ENCODE measurements at regions not wholly inside any gene's neighbourhood (a gene's known extent, or its start where the extent isn't known, plus 50 kb on each side); places are given as distances from the start of the nearest gene placed in this dataset.

GRCh38 chr4:146061610-146062334 is 113.7 kb upstream of the LSM6 start:
- DNase-seq (ENCODE audit: low read depth) = no peak
- no peak overlapping the region for H3K4me3 ChIP-seq (replicated peaks; ENCODE audit: low read depth, low read length)
- TF ChIP-seq CTCF (IDR thresholded peaks at IDR 0.05; ENCODE audit: low read length, missing control alignments) = no peak

DNA sequence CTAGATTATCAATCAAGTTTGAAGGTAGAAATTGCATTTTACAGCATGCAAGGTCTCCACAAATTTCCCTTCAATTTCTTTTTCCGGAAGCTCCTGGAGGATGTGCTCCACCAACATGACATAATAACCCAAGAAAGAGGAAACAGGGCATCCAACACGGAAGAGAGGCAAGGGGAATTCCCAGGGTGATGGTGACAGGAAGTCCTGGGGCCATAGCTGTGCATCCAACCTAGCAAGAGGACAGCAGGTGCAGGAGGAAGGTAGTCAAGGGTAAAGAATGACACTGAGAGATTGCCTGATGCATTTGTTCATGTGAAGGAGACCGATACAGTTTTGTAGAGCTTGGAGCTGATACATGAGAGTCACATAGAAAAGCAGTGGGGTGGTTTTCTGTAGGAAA is 115.7 kb upstream of the LSM6 start:
- no peak for TF ChIP-seq CTCF (IDR thresholded peaks at IDR 0.05; ENCODE audit: low read length, missing control alignments)
- DNase-seq (ENCODE audit: low read depth) = no peak
- no peak overlapping the region for H3K4me3 ChIP-seq (replicated peaks; ENCODE audit: low read depth, low read length)

- no peak for DNase-seq (ENCODE audit: low read depth)
- H3K4me3 ChIP-seq (replicated peaks; ENCODE audit: low read depth, low read length) = no peak overlapping the region
- TF ChIP-seq CTCF (IDR thresholded peaks at IDR 0.05; ENCODE audit: low read length, missing control alignments) = no peak
Measured at GRCh38 chr4:146059151-146059550, 116.4 kb upstream of the LSM6 start.

GRCh38 chr4:146058531-146058930 is 117.0 kb upstream of the LSM6 start:
- DNase-seq (ENCODE audit: low read depth) = no peak
- no peak for TF ChIP-seq CTCF (IDR thresholded peaks at IDR 0.05; ENCODE audit: low read length, missing control alignments)
- H3K4me3 ChIP-seq (replicated peaks; ENCODE audit: low read depth, low read length) = no peak overlapping the region

GRCh38 chr4:146054676-146055075 is 116.1 kb upstream of the ZNF827 start:
- H3K4me3 ChIP-seq (replicated peaks; ENCODE audit: low read depth, low read length) = no peak overlapping the region
- DNase-seq (ENCODE audit: low read depth) = no peak
- TF ChIP-seq CTCF (IDR thresholded peaks at IDR 0.05; ENCODE audit: low read length, missing control alignments) = no peak

DNA sequence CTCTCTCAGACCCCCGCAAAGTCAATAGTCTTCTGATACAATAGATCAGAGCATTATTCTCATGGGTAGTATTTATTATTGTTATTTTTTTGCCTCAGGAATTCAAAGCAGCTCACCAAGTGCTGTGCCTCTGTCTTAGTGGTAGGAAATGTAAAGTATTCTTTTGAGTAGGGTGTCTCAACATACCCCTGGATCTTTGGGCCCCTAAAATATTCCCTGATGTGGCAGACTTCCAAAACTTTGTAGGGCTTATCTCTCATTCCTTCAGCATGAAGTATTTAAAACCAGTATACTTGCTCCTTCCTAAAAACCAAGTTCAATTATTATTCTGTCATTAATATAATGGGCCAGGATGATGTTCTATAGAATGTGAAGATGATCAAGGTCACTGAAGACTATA is 115.3 kb upstream of the ZNF827 start:
- no peak for TF ChIP-seq CTCF (IDR thresholded peaks at IDR 0.05; ENCODE audit: low read length, missing control alignments)
- H3K4me3 ChIP-seq (replicated peaks; ENCODE audit: low read depth, low read length) = no peak overlapping the region
- DNase-seq (ENCODE audit: low read depth) = no peak

All from fibroblast of pulmonary artery (primary cell).